ENCODE measurements at regions not wholly inside any gene's neighbourhood (a gene's known extent, or its start where the extent isn't known, plus 50 kb on each side); places are given as distances from the start of the nearest gene placed in this dataset.

DNA sequence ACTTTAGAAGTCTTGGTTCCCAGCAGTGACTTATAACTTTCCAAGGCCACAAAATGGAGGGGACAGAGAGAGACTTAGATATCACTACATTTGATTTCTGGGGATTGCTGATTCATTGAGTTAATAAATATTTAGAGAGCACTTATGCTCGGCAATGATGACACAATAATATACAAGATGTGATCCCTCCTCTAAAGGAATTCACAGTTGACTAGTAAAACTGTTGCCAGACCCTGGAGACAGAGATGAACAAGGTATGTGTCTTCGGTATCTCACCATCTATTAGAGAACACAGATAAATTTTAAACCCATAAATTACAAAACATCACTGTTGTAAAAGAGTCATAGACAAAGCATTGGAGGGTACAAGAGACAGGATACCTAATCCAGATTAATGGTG is 437.5 kb downstream of the FOXO1 start:
- Histone ChIP-seq H3K4me1 (ENCODE audit: insufficient read depth, low read length) (peaks cover 5% of the 10 kb centered on the region), H3K9me3 (ENCODE audit: low read length) (no peaks in the 10 kb centered on the region), H3K27me3 (ENCODE audit: control insufficient read depth in 1 of 2, insufficient read depth in 2 of 2, low read length in 2 of 2) (no peaks in the 10 kb centered on the region), H3K27ac (ENCODE audit: low read depth, low read length) (no peak overlapping the region), H3K9ac (ENCODE audit: low read length) (no peak overlapping the region), H3K36me3 (ENCODE audit: insufficient read depth, low read length) (no peaks in the 10 kb centered on the region), H3K4me3 (ENCODE audit: low read depth in 1 of 2, low read length in 2 of 2) (no peak overlapping the region)

- H3K4me1 ChIP-seq (ENCODE audit: insufficient read depth, low read length) = peaks cover 13% of the 10 kb centered on the region
- no peaks in the 10 kb centered on the region for H3K9me3 ChIP-seq (ENCODE audit: low read length)
- no peaks in the 10 kb centered on the region for H3K36me3 ChIP-seq (ENCODE audit: insufficient read depth, low read length)
- H3K4me3 ChIP-seq (ENCODE audit: low read depth in 1 of 2, low read length in 2 of 2) = no peak overlapping the region
- H3K27ac ChIP-seq (ENCODE audit: low read depth, low read length) = no peak overlapping the region
- H3K27me3 ChIP-seq (ENCODE audit: control insufficient read depth in 1 of 2, insufficient read depth in 2 of 2, low read length in 2 of 2) = no peaks in the 10 kb centered on the region
- H3K9ac ChIP-seq (ENCODE audit: low read length) = no peak overlapping the region
Observed at GRCh38 chr13:40230833-40231266, 435.6 kb downstream of the FOXO1 start.

GRCh38 chr13:40231311-40231710 is 435.1 kb downstream of the FOXO1 start:
- Histone ChIP-seq H3K27ac (ENCODE audit: low read depth, low read length) (no peak overlapping the region), H3K27me3 (ENCODE audit: control insufficient read depth in 1 of 2, insufficient read depth in 2 of 2, low read length in 2 of 2) (no peaks in the 10 kb centered on the region), H3K9me3 (ENCODE audit: low read length) (no peaks in the 10 kb centered on the region), H3K4me3 (ENCODE audit: low read depth in 1 of 2, low read length in 2 of 2) (no peak overlapping the region), H3K4me1 (ENCODE audit: insufficient read depth, low read length) (peaks cover 13% of the 10 kb centered on the region), H3K9ac (ENCODE audit: low read length) (no peak overlapping the region), H3K36me3 (ENCODE audit: insufficient read depth, low read length) (no peaks in the 10 kb centered on the region)

DNA sequence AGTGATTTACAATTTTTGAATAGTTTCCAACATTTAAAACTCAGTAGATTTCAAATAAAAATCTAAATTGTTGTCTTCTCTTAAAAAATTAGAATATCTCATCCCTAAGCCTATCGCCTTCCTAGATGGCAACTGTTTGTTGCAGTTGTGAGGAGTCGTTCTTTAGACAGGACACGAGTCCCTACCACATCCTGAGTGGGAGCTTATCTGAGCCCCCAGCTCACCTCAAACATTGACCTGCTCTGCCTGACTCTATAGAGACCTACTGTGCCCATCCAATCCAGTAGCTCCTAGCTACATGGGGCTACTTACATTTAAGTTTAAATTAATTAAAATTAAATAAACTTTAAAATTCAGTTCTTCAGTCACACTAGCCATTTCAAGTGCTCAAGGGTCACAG is 434.7 kb downstream of the FOXO1 start:
- Histone ChIP-seq H3K4me3 (ENCODE audit: low read depth in 1 of 2, low read length in 2 of 2) (no peak overlapping the region), H3K27ac (ENCODE audit: low read depth, low read length) (no peak overlapping the region), H3K9me3 (ENCODE audit: low read length) (no peaks in the 10 kb centered on the region), H3K4me1 (ENCODE audit: insufficient read depth, low read length) (peaks cover 13% of the 10 kb centered on the region), H3K27me3 (ENCODE audit: control insufficient read depth in 1 of 2, insufficient read depth in 2 of 2, low read length in 2 of 2) (no peaks in the 10 kb centered on the region), H3K9ac (ENCODE audit: low read length) (no peak overlapping the region), H3K36me3 (ENCODE audit: insufficient read depth, low read length) (no peaks in the 10 kb centered on the region)

DNA sequence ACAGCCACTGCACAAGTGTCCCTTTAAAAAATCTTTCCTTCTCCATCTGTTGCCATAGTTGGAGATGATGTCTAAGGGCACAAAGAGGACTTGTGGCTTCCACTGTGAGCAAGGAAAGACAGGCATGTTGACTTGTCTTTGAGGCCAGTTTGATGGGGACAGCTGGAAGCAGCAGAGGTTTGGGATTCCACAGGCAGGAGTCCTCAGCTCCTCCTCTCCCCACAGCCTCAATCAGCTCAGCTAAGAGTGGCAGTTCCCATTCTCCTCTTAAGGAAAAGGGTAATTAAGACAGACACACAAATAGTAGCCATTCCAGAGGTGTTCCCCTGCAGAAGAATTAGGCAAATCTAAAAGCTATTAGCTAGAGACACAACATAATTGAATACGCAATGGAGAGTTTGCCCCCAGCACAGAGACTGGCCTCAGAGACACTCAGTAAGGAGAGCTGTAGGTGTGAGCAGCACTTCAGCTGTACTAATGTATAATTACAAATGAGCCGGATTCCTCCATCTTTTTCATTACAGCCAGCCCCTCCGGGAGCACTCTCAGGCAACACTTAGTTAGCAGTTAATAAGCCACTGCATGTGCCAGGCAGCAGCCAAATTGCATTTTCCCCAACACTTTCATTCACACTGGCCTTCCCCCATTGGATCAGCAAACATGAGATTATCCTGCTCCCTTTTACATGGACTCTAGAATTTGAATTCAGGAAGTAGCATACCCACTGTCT is 434.0 kb downstream of the FOXO1 start:
- Histone ChIP-seq H3K4me3 (ENCODE audit: low read depth in 1 of 2, low read length in 2 of 2) (no peak overlapping the region), H3K4me1 (ENCODE audit: insufficient read depth, low read length) (peaks cover 17% of the 10 kb centered on the region), H3K9ac (ENCODE audit: low read length) (no peak overlapping the region), H3K27me3 (ENCODE audit: control insufficient read depth in 1 of 2, insufficient read depth in 2 of 2, low read length in 2 of 2) (no peaks in the 10 kb centered on the region), H3K27ac (ENCODE audit: low read depth, low read length) (no peak overlapping the region), H3K9me3 (ENCODE audit: low read length) (no peaks in the 10 kb centered on the region), H3K36me3 (ENCODE audit: insufficient read depth, low read length) (no peaks in the 10 kb centered on the region)

DNA sequence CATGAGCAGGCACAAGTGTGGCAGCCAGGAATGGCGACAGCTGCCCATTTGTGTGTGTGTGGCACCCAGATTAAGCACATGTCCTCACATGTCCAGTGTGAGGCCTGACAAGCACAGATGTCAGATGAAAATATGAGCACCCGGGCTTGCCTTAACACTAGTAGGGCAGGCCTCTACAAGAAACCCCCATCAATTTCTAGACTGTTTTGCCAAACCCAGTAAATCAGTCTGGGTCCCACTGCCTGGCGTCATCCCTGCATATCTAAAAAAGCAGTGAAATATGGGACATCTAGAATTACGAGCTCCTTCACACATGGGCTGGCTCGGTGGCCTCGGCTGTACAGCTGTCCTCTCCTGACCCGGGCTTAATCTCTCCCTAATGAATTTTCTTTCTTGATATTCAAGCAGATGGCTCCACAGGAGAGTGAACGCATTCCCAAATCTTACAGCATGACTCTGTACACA is 432.7 kb downstream of the FOXO1 start:
- no peak overlapping the region for H3K9ac ChIP-seq (ENCODE audit: low read length)
- no peaks in the 10 kb centered on the region for H3K36me3 ChIP-seq (ENCODE audit: insufficient read depth, low read length)
- no peak overlapping the region for H3K27ac ChIP-seq (ENCODE audit: low read depth, low read length)
- no peaks in the 10 kb centered on the region for H3K27me3 ChIP-seq (ENCODE audit: control insufficient read depth in 1 of 2, insufficient read depth in 2 of 2, low read length in 2 of 2)
- no peak overlapping the region for H3K4me3 ChIP-seq (ENCODE audit: low read depth in 1 of 2, low read length in 2 of 2)
- H3K9me3 ChIP-seq (ENCODE audit: low read length) = no peaks in the 10 kb centered on the region
- peaks cover 18% of the 10 kb centered on the region for H3K4me1 ChIP-seq (ENCODE audit: insufficient read depth, low read length)

DNA sequence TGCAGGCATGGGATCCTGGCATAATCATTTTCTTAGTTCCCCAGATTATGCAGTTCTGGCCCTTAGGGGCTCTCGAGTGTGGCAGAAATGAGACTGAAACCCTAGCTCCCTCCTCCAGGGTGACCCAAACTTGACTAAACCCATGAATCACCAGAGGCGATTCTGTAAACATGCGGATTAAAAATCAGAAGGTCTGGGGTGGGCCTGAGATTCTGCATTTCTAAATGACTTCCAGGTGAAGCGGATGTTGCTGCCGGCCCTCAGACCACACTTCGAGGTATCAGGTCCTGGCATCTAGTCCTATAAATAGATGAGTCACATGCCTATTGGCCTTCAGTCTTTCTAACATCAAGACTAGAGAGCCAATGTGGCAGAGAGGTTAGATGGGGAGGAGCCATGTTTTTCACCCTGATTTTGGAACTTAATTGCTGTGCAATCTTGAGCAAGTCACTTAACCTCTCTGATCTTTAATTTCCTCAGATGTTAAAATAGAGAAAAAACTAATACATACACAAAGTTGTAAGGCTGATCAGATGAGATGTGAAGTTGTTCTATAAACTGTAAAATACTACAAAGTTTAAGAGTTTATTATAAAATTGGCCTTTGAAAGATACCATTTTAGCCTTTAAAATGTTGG is 431.2 kb downstream of the FOXO1 start:
- Histone ChIP-seq H3K9ac (ENCODE audit: low read length) (no peak overlapping the region), H3K4me1 (ENCODE audit: insufficient read depth, low read length) (peaks cover 18% of the 10 kb centered on the region), H3K9me3 (ENCODE audit: low read length) (no peaks in the 10 kb centered on the region), H3K27ac (ENCODE audit: low read depth, low read length) (no peak overlapping the region), H3K4me3 (ENCODE audit: low read depth in 1 of 2, low read length in 2 of 2) (no peak overlapping the region), H3K36me3 (ENCODE audit: insufficient read depth, low read length) (no peaks in the 10 kb centered on the region), H3K27me3 (ENCODE audit: control insufficient read depth in 1 of 2, insufficient read depth in 2 of 2, low read length in 2 of 2) (no peaks in the 10 kb centered on the region)

GRCh38 chr13:40236566-40237168 is 429.8 kb downstream of the FOXO1 start:
- no peak overlapping the region for H3K4me3 ChIP-seq (ENCODE audit: low read depth in 1 of 2, low read length in 2 of 2)
- no peak overlapping the region for H3K9ac ChIP-seq (ENCODE audit: low read length)
- no peaks in the 10 kb centered on the region for H3K36me3 ChIP-seq (ENCODE audit: insufficient read depth, low read length)
- H3K27me3 ChIP-seq (ENCODE audit: control insufficient read depth in 1 of 2, insufficient read depth in 2 of 2, low read length in 2 of 2) = no peaks in the 10 kb centered on the region
- no peaks in the 10 kb centered on the region for H3K9me3 ChIP-seq (ENCODE audit: low read length)
- H3K4me1 ChIP-seq (ENCODE audit: insufficient read depth, low read length) = peaks cover 18% of the 10 kb centered on the region
- H3K27ac ChIP-seq (ENCODE audit: low read depth, low read length) = no peak overlapping the region

DNA sequence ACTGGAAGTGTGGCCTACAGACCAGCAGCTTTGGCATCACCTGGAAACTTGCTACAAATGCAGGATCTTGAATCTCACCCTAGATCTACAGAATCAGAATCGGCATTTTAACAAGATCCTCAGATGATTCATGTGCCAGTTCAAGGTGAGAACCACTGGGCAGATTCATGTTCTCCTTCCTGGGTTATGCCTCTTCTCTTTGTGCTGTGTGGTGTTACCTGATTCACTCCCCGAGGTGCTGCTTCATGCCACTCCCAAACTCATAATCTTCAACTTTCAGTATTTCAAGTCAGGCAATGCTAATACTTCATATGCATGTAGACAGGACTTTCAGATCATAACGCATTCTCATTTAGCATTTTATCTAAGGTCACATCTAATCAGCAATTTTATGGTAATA is 427.7 kb downstream of the FOXO1 start:
- Histone ChIP-seq H3K27me3 (ENCODE audit: control insufficient read depth in 1 of 2, insufficient read depth in 2 of 2, low read length in 2 of 2) (no peaks in the 10 kb centered on the region), H3K9ac (ENCODE audit: low read length) (no peak overlapping the region), H3K9me3 (ENCODE audit: low read length) (no peaks in the 10 kb centered on the region), H3K36me3 (ENCODE audit: insufficient read depth, low read length) (no peaks in the 10 kb centered on the region), H3K4me3 (ENCODE audit: low read depth in 1 of 2, low read length in 2 of 2) (no peak overlapping the region), H3K4me1 (ENCODE audit: insufficient read depth, low read length) (peaks cover 14% of the 10 kb centered on the region), H3K27ac (ENCODE audit: low read depth, low read length) (no peak overlapping the region)

DNA sequence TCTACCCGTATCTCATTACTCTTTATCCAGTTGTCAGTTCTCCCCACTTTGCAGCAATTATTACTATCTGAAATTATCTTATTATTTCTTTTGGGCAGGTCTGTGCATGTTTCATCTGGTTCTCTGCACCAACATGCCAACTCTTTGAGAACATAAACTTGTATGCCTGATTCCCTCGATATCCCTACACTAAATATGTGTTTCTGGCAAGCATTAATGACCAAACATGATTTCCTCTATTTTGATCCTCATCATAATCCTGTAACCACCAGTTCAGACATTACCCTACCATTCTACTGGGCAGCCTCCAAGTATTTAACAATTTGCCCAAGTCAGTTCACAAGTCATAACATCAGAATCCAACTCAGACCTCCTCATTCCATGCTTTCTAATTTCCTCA is 426.1 kb downstream of the FOXO1 start:
- H3K27me3 ChIP-seq (ENCODE audit: control insufficient read depth in 1 of 2, insufficient read depth in 2 of 2, low read length in 2 of 2) = no peaks in the 10 kb centered on the region
- H3K9ac ChIP-seq (ENCODE audit: low read length) = no peak overlapping the region
- H3K4me1 ChIP-seq (ENCODE audit: insufficient read depth, low read length) = peaks cover 5% of the 10 kb centered on the region
- no peak overlapping the region for H3K4me3 ChIP-seq (ENCODE audit: low read depth in 1 of 2, low read length in 2 of 2)
- H3K27ac ChIP-seq (ENCODE audit: low read depth, low read length) = no peak overlapping the region
- no peaks in the 10 kb centered on the region for H3K9me3 ChIP-seq (ENCODE audit: low read length)
- H3K36me3 ChIP-seq (ENCODE audit: insufficient read depth, low read length) = no peaks in the 10 kb centered on the region

- Histone ChIP-seq H3K9ac (ENCODE audit: low read length) (no peak overlapping the region), H3K4me1 (ENCODE audit: insufficient read depth, low read length) (peaks cover 5% of the 10 kb centered on the region), H3K4me3 (ENCODE audit: low read depth in 1 of 2, low read length in 2 of 2) (no peak overlapping the region), H3K27ac (ENCODE audit: low read depth, low read length) (no peak overlapping the region), H3K36me3 (ENCODE audit: insufficient read depth, low read length) (no peaks in the 10 kb centered on the region), H3K9me3 (ENCODE audit: low read length) (no peaks in the 10 kb centered on the region), H3K27me3 (ENCODE audit: control insufficient read depth in 1 of 2, insufficient read depth in 2 of 2, low read length in 2 of 2) (no peaks in the 10 kb centered on the region)
Observed at GRCh38 chr13:40241125-40241798, 425.2 kb downstream of the FOXO1 start.

Data from muscle layer of colon (tissue), 2 donors.